Endodermal cell (in vitro differentiated cells): ENCODE measurements at regions not wholly inside any gene's neighbourhood (a gene's known extent, or its start where the extent isn't known, plus 50 kb on each side); places are given as distances from the start of the nearest gene placed in this dataset.

Experiments
- DNase-seq: peaks from one replicate; pipeline ENCODE4 v3.0.0-alpha.2; 2017
- H3K27ac ChIP-seq: 2 replicates; pipeline ENCODE4 v1.5.1; 2013; ENCODE audit warnings: mild to moderate bottlenecking, low read depth, low read length, moderate library complexity
- H3K27me3 ChIP-seq: 2 replicates; pipeline ENCODE4 v1.6.1; 2013; ENCODE audit warnings: mild to moderate bottlenecking, low read length, moderate library complexity; ENCODE audit not compliant: insufficient read depth, control insufficient read depth, poor library complexity, severe bottlenecking
- H3K36me3 ChIP-seq: 2 replicates; pipeline ENCODE4 v1.7.0; 2013; ENCODE audit warnings: mild to moderate bottlenecking, low read length, moderate library complexity; ENCODE audit not compliant: control insufficient read depth, insufficient read depth
- H3K4me1 ChIP-seq: one replicate; pipeline ENCODE4 v1.7.0; 2013; ENCODE audit warnings: low read length; ENCODE audit not compliant: control insufficient read depth, insufficient read depth
- H3K4me3 ChIP-seq: 2 replicates; pipeline ENCODE4 v1.5.1; 2013; ENCODE audit warnings: mild to moderate bottlenecking, low read length, moderate library complexity
- H3K9ac ChIP-seq: 2 replicates; pipeline ENCODE4 v1.6.1; 2013; ENCODE audit warnings: mild to moderate bottlenecking, low read length, moderate library complexity; ENCODE audit not compliant: poor library complexity, severe bottlenecking; ENCODE audit errors: extremely low read depth
- H3K9me3 ChIP-seq: 2 replicates; pipeline ENCODE4 v1.6.1; 2013; ENCODE audit warnings: mild to moderate bottlenecking, low read length, moderate library complexity; ENCODE audit not compliant: control insufficient read depth
- H3K27ac Mint-ChIP-seq: 2 replicates; pipeline ENCODE4 v1.8.0; 2020; ENCODE audit warnings: mixed read lengths
- H3K27me3 Mint-ChIP-seq: 2 replicates; pipeline ENCODE4 v1.8.0; 2021; ENCODE audit warnings: mild to moderate bottlenecking, mixed read lengths; ENCODE audit not compliant: insufficient read depth
- H3K36me3 Mint-ChIP-seq: 2 replicates; pipeline ENCODE4 v1.8.0; 2020; ENCODE audit warnings: low read depth, mixed read lengths
- H3K4me1 Mint-ChIP-seq: 2 replicates; pipeline ENCODE4 v1.8.0; 2020; ENCODE audit warnings: mixed read lengths
- H3K4me3 Mint-ChIP-seq: 2 replicates; pipeline ENCODE4 v1.8.0; 2020; ENCODE audit warnings: mild to moderate bottlenecking, moderate library complexity, mixed read lengths
- H3K9me3 Mint-ChIP-seq: 2 replicates; pipeline ENCODE4 v1.8.0; 2020; ENCODE audit warnings: mild to moderate bottlenecking, mixed read lengths
- WGBS, 2 experiments: methylation state at CpG; one replicate each; pipeline versions ENCODE4 v1.1.5 to v1.1.7; 2013; ENCODE audit warnings: missing lambda C conversion rate in 2 of 2, mixed read lengths in 1 of 2; ENCODE audit not compliant: insufficient coverage in 1 of 2, insufficient read length in 1 of 2; 5-methylcytosine and 5-hydroxymethylcytosine counted together
- TF ChIP-seq, protein P1 (sequence below): fragments of 200-600 bp; sonication (generic); conservative IDR thresholded peaks from 2 replicates; pipeline ENCODE4 v1.5.0; 2021; ENCODE audit warnings: antibody characterized with exemption, mild to moderate bottlenecking

DNA sequence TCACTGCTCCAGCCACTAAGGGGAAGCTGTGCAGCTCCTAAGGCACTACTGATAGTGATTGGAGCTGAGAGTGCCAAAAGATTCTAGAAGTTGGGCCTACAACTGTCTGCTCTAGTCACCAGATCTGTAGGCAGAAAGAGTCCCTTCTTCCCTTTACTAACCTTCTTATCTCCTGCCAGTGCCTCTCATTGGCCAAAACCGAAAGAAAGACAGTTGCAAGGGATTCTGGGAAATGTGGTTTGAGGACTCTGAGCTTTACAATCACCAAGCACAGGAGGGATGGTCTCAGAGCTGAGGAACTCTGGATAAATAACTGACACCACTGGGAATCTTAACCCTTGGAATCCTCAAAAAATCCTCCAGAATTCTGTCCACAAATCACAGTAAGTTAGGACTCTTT is 615.8 kb downstream of the CCSER2 start:
- Histone ChIP-seq H3K27me3 (no peaks in the 10 kb centered on the region), H3K4me3 (no peak overlapping the region), H3K27ac (no peak overlapping the region), H3K4me1 (no peaks in the 10 kb centered on the region), H3K9ac (no peak overlapping the region), H3K36me3 (no peaks in the 10 kb centered on the region), H3K9me3 (no peaks in the 10 kb centered on the region)
- H3K4me3 Mint-ChIP-seq, result no peak overlapping the region
- peaks cover 2% of the 10 kb centered on the region for H3K27me3 Mint-ChIP-seq
- H3K27ac Mint-ChIP-seq, result no peak overlapping the region
- TF ChIP-seq, protein P1, sequence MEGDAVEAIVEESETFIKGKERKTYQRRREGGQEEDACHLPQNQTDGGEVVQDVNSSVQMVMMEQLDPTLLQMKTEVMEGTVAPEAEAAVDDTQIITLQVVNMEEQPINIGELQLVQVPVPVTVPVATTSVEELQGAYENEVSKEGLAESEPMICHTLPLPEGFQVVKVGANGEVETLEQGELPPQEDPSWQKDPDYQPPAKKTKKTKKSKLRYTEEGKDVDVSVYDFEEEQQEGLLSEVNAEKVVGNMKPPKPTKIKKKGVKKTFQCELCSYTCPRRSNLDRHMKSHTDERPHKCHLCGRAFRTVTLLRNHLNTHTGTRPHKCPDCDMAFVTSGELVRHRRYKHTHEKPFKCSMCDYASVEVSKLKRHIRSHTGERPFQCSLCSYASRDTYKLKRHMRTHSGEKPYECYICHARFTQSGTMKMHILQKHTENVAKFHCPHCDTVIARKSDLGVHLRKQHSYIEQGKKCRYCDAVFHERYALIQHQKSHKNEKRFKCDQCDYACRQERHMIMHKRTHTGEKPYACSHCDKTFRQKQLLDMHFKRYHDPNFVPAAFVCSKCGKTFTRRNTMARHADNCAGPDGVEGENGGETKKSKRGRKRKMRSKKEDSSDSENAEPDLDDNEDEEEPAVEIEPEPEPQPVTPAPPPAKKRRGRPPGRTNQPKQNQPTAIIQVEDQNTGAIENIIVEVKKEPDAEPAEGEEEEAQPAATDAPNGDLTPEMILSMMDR, result no peak
- no peaks in the 10 kb centered on the region for H3K9me3 Mint-ChIP-seq
- H3K4me1 Mint-ChIP-seq, result no peaks in the 10 kb centered on the region
- no peak for DNase-seq
- 57% methylated on average over 1 of the region's 1 CpG; no CpG with 5 or more reads in 1 of the 2 experiments for WGBS, 2 experiments
- H3K36me3 Mint-ChIP-seq, result no peaks in the 10 kb centered on the region

DNA sequence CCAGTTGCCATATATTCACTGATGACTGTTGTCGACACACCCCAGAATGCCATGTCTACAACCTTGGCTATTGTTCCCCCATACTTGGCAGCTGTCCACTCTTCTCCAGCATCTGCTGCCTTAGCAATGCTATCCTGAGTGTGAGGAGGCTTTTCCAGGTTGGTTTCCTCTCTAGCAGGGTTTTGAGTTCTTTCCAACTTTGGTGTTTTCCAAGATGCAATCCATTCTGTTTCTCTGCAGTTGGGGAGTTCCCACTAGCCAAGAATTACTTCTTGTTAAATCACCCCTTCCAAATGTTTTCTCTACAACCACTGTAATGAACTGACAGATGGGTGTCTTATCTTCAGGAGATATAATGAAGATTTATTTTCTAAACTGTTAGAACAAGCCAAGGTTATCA is 617.4 kb downstream of the CCSER2 start:
- H3K4me1 Mint-ChIP-seq, result no peaks in the 10 kb centered on the region
- H3K4me3 Mint-ChIP-seq, result no peak overlapping the region
- H3K27ac Mint-ChIP-seq, result no peak overlapping the region
- Histone ChIP-seq H3K4me3 (no peak overlapping the region), H3K9ac (no peak overlapping the region), H3K27me3 (no peaks in the 10 kb centered on the region), H3K27ac (no peak overlapping the region), H3K9me3 (no peaks in the 10 kb centered on the region), H3K36me3 (no peaks in the 10 kb centered on the region), H3K4me1 (no peaks in the 10 kb centered on the region)
- peaks cover 2% of the 10 kb centered on the region for H3K27me3 Mint-ChIP-seq
- 88 to 100% methylated on average over 1 of the region's 1 CpG for WGBS, 2 experiments
- no peaks in the 10 kb centered on the region for H3K36me3 Mint-ChIP-seq
- no peaks in the 10 kb centered on the region for H3K9me3 Mint-ChIP-seq
- no peak for DNase-seq
- TF ChIP-seq, protein P1, result no peak

DNA sequence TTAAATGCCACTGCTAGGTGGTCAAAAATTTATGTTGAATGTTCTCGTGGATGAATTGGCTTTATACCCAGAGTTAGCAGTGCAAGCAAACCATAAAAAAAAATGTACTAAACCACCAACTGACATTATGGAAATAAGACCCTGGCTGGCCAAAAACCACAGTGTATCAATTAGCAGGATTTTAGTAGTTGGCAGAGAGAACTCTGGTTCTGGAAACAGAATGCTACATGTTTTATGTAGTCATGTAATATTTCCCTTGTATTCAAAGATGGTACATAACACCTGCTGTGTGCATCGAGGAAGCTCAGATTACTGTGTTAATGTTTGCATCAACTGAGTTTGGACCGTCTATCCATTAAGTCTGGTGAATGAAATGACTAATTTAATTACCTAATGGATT is 618.5 kb downstream of the CCSER2 start:
- no peak overlapping the region for H3K4me3 ChIP-seq
- H3K9me3 ChIP-seq, result no peaks in the 10 kb centered on the region
- no peak for DNase-seq
- H3K36me3 ChIP-seq, result no peaks in the 10 kb centered on the region
- Mint-ChIP-seq H3K27ac (no peak overlapping the region), H3K4me3 (no peak overlapping the region), H3K4me1 (no peaks in the 10 kb centered on the region), H3K9me3 (no peaks in the 10 kb centered on the region), H3K27me3 (peaks cover 2% of the 10 kb centered on the region), H3K36me3 (no peaks in the 10 kb centered on the region)
- no peaks in the 10 kb centered on the region for H3K4me1 ChIP-seq
- 93% methylated on average over 3 of the region's 3 CpGs; no CpG with 5 or more reads in 1 of the 2 experiments for WGBS, 2 experiments
- H3K27me3 ChIP-seq, result no peaks in the 10 kb centered on the region
- H3K27ac ChIP-seq, result no peak overlapping the region
- H3K9ac ChIP-seq, result no peak overlapping the region
- TF ChIP-seq, protein P1, result no peak
